HG02970 (cell line): ENCODE measurements at regions not wholly inside any gene's neighbourhood (a gene's known extent, or its start where the extent isn't known, plus 50 kb on each side); places are given as distances from the start of the nearest gene placed in this dataset.
"Not testable (repeated sequence)": the region's sequence is repeated elsewhere in the genome, so short reads cannot be mapped to it uniquely, and the experiment has no call there.

Source experiments
- ATAC-seq: cut with Tn5 transposase; IDR thresholded peaks from one replicate; pipeline ENCODE4 v1.9.1; 2021; ENCODE audit warnings: mild to moderate bottlenecking, moderate library complexity, moderate number of reproducible peaks; ENCODE audit not compliant: unreplicated experiment, low FRiP score

DNA sequence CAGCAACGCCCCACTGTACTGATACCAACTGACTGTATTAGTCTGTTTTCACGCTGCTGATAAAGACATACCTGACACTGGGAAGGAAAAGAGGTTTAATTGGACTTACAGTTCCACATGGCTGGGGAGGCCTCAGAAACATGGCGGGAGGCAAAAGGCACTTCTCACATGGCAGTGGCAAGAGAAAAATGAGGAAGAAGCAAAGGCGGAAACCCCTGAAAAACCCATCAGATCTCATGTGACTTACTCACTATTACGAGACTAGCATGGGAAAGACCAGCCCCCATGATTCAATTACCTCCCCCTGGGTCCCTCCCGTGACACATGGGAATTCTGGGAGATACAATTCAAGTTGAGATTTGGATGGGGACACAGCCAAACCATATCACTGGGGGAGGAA is 110.0 kb upstream of the LNX1 start:
- not testable (repeated sequence) for ATAC-seq

DNA sequence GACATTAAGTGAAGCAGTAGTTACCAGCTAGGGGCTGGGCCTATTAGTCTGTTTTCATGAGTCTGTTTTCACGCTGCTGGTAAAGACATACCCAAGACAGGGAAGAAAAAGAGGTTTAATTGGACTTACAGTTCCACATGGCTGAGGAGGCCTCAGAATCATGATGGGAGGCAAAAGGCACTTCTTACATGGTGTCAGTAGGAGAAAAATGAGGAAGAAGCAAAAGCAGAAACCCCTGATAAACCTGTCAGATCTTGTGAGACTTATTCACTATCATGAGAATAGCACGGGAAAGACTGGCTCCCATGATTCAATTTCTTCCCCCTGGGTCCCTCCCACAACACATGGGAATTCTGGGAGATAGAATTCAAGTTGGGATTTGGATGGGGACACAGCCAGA is 108.0 kb upstream of the LNX1 start:
- not testable (repeated sequence) for ATAC-seq

DNA sequence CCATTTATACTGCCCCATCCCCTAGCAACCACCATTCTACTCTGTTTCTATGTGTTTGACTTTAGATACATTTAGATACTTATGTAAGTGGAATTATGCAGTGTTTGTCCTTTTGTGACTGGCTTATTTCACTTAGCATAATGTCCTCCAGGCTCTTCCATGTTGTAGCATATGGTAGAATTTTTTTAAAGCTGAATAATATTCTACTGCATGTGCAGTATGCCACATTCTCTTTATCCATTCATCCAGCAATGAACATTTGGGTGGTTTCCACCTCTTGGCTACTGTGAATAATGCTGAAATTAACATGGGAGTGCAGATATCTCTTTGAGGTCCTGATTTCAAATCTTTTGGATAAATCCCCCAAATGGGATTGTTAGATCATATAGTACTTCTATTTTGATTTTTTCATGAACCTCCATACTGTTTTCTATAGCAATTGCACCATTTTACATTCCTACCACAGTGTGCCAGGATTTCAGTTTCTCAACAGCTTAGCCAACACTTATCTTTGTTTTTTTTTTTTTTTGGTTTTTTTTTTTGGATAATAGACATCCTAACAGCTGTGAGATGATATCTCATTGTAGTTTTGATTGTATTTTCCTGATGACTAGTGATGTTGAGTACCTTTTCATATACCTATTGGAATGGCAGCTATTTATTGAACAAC is 105.9 kb upstream of the LNX1 start:
- ATAC-seq: no peak

DNA sequence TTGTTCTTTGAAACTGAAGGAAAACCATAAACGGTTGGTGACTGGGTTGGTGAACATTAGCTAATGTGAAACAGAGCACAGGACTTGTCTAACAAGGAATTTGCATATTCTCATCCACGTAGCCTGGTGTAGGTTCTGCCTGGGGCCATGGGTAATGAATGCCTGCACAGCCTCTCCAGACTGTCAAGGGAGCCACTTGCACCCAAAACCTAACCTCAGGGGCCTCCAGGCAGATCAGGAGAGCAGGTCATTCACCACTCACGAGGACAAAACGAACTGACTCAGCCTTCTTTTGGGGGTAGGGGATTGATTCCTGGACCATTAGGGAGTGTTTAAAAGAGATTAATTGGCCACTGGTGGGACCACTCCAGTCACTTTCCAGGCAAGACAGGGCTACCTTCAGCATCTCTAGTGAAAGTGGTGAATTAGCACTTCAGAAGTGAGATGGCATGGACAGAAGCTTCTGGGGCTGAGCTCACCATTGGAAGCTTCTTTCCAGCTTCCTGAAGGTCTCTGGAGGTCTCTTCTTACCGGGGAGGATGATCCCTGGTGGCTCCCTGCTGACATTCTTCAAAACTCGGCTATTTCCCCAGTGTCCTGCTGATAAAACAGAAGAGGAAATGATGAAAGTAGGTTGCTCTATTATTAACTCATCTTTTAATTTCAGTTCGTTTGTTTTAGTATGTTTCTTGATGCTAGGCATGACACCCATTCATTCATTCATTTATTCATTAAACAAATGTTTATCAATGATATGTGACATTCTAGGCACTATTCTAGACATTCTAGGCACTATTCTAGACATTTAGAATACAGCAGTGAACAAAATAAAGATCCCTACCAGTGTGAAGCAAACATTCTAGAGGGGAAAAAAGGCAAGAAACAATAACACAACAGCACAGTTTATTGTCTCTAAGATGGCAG is 104.5 kb upstream of the LNX1 start:
- no peak for ATAC-seq

DNA sequence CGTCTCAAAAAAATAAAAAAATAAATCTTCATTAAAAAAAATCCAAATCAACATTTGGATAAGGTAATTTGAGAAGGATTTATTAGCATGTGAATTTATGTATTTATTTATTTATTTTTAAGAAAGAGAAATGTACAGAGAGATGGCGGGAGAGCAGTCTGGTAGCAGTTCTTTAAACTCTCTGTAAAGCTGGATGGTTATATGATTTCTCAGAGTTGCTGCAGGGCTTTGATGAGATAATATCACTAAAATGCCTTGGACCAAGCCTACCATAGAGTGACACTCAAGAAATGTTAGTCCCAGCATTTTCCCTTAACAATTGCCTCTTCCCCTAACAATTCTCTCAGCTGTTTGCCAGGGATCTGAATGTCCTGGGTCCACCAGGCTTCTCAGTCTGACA is 103.4 kb upstream of the LNX1 start:
- no peak for ATAC-seq

DNA sequence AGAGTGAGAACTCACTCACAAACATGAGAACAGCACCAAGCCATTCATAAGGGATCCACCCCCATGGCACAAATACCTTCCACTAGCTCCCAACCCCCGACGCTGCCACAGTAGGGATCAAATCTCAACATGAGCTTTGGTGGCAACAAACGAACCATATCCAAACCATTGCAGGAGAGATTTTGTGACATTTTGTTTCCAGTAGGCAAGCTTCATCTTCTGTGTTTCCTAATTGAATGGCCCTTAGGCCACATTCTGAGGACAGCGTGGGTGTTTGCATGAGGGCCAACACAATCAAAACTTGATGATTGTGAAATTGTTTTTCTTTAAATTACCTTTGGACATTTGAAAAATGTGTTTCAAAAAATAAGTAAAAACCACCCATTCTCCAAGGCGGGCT is 102.6 kb upstream of the LNX1 start:
- no peak for ATAC-seq

DNA sequence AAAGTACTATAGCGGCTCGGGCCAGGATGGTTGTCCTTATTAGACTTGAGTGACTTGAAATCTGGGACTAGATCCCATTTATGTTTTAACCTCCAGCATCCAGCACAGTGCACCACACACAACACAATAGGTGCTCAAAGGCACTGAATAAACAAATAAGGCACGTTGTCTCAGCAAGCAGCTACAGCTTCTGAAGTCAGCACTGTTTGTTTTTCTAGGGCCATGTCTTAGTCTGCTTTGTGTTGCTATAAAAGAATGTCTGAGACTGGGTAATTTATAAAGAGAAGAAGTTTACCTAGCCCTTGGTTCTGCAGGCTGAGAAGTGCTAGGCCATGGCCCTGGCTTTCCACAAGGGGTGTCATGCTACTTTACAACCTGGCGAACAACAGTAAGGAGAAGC is 102.1 kb upstream of the LNX1 start:
- no peak for ATAC-seq

DNA sequence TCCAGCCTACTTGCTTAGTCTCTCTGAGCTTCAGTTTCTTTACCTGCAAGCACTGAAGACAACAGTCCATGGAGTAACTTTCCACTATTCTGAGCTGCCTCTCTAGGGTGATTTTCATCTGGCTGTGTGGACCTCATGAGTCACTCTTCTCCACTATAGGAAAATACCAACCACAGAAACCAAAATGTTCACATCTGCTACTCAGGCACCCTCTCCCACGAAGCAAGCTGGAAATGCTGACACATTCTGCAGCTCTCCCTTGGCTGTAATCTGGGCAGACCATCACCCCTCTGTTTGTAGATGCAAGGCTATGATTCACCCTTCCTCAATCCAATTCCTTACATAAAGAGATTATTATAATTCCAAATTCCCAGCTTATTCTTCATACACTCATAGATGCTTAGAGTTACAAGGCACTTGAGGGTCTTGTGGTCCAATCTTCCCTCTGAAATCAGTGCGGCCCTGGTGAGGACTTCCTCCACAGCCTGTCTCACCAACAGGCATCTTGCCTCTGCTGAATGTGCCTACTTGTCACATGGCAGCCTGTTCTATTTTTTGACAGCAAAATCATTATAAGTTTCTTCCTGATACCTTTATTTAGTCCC is 97.0 kb upstream of the LNX1 start:
- no peak for ATAC-seq

DNA sequence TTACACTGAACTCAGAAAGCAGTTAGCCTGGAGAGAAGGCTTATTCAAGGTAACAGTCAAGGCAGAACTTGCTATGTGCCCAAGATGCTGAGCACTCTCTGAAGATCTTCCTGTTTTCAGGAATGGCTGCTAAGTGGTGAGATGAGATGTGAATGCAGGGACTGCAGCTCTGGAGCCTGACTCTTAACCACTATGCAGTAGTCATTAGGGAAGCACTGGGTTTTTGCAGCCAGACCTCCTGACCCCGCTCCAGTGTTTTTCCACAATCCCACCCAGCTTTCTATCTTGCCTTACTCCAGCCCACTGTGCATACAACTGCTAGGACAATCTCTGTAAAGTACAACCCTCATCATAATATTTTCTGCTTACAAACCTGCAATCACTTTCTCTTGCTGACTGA is 95.2 kb upstream of the LNX1 start:
- no peak for ATAC-seq

DNA sequence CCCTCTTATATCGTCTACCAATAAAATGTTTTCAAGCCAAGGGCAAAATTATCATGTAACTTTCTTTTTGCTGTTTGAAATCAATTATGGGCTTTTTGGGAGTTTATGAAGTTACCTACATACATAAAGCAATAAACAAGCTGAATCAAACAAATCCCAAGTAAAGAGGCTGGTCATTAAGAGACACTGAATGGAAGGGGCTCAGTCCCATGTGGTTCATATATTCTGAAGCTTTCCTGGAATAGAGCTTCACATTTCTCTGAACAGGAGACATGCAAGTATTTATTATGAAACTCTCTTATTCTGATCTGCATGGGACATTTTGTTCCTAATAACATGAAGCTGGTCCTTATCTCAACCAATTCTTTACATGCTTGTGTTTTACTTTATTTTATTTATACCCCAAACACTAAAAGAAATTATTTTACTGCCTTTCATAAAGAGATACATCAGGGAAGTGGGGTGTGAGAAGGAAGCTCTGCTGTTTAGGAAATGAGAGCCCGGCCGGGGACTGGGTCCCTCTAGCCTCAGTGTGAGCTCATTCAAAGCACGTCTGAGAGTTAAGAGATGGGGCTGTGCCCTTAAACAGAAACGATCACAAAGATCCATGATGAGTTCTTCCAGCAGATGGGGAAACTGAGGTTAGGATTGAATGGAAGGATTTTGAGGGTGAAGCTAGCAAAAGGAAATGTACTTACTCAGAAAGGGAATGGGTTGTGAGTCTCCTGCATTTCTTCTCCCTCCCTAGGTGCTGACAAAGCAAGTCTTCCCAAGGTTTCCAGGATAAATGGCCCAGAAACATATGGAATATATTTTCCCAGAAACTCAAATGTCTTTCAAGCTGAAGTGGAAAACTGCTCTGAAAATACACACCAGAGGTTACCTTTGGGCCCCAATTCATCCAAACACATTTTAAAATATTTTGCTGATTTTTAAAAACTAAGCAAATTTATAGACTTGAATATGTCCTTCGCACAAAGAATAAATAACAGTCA is 93.1 kb upstream of the LNX1 start:
- no peak for ATAC-seq

DNA sequence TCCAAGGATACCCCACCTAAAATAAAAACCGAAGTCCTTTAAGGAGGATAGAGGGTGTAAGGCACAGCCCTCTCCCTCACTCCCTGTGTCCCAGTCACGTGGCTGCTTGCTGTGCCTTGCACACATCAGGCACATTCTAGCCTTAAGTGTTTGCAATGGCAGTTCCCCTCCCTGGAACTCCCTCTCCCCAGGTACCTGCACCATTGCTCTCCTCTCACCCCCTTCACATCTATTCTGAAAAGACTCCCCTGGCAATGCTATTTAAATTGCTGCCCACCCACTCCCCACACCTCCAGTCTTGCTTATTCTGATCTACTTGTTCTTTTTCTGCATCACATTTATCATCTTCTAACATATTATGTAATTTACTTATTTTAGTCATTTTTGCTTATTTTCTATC is 91.6 kb upstream of the LNX1 start:
- ATAC-seq: no peak

DNA sequence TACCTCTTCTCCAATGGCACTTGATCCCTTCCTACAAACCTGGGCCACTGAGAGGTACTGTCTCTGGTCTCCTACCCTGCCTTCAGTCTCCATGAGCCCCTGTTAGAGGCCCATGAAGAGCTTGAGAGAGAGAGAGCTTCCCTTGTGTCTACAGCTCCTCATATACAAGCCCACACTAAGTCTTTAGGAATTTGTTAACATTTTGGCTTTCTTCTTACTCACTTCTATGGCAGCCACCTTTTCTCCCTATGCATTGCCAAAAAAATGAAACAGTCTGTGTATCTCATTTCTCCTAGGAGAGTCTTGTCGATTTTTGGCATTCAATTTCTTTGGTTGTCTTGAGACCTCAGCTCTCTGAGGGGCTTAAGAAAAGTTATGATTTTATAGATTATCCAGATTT is 90.9 kb upstream of the LNX1 start:
- ATAC-seq: no peak

DNA sequence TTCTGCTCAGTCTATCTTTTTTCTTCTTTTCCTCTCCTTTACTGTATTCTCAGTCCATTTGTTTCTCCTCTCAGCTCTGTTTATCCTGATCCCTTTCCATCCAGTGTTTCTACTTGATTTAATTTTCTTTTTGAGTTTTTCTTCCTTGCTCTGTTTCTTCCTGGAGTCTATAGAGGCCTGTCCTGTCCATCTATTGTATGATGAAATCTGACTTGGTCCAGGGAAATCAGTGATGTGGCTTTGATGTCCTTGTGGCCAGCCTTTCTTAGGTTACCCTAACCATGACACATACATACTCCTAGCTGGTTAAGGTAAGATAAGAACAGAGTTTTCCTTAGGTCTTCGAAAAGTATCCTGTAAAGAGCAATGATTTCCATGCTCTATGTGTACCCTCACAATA is 89.3 kb upstream of the LNX1 start:
- no peak for ATAC-seq

DNA sequence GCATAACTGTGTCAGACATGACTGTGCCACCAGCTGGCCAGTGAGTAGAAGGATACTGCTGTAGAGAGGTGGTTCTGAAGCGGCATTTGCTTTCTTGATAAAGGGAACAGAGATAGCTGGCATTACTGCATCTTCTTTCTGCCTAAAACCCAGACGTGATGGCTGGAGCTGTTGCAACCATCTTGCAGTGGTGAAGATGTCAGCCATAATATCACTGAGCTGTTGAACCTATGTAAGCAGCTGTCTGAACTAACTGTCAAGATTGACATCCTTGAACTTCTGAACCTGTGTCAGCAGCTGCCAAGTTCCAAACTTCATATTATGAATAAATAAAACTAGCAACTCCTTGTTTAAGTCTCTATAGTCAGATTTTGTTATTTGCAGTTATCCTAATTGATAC is 88.9 kb upstream of the LNX1 start:
- no peak for ATAC-seq

DNA sequence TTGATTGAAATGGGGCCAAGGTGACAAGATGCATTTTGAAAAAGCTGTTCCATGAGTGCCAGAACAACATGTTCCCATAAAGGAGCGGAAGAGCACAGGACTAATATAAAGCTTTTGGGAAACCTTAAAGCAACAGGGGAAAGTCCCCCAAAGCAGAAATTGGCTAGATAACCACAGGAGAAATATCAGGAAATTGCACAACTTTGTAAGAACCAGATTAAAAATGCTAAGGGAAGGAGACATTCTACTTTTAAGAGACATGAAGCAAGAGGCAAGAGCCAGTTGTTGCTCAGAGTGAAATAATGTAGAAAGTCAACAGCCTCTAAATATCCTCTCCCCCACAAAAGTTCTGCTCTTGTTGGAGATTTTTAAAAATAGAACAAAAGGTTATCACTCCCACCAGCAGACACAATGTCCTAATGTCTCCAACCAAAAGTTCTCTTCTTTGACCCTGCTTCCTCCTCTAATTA is 85.2 kb upstream of the LNX1 start:
- ATAC-seq: no peak

DNA sequence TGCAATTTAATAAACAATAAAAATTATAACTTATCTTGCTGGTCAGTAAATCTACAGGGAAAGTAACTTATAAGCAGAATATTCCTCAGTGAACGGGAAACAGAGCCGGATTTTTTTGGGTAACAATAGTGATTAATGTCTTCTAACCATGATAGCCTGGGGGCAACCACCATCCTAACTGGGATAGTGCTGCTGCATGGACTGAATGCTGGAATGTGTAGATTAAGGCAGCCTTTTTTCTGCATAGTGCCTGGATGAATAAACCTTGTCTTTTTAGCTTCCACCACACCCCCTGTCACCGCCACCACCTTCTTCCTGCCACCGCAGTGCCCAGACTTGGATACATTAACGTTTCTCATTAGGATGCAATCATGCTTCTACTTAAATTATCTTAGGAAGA is 83.6 kb upstream of the LNX1 start:
- no peak for ATAC-seq

DNA sequence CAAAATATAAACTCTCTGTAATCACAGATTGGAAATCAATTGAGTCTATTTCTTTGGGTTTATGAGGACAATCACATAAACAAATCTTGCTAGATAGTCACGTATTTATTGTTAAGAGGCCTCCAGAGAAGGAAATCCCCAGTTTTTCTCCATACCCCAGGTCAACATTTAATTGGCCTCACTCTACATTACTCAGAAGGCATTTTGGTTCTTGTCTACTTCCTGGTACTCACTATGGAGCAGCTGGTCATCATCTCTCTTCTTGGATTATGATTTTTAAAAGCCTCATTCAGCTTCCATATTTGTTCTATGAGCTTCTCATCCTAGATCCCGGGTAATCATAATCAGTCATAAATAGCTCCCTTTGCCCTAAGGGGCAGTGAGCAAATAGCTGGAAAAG is 81.6 kb upstream of the LNX1 start:
- no peak for ATAC-seq

DNA sequence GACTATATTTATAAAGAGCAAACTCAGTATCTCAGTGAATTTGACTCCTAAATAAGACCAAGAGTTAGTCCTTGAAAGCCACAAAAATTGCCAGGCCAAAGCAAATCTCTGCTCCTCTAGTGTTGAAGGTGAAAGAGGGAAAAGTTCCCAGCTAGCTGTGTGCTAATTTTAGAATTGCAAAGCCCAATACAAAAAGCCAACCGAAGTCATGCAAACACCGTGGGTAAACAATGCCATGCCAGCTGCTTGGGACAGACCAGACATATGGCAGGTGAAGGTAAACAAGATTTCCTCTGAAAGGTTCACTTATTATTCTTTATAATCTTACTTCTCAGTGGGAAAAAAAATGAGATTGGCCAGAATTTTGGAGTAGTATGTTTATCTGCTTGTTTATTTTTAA is 80.5 kb upstream of the LNX1 start:
- ATAC-seq: no peak

DNA sequence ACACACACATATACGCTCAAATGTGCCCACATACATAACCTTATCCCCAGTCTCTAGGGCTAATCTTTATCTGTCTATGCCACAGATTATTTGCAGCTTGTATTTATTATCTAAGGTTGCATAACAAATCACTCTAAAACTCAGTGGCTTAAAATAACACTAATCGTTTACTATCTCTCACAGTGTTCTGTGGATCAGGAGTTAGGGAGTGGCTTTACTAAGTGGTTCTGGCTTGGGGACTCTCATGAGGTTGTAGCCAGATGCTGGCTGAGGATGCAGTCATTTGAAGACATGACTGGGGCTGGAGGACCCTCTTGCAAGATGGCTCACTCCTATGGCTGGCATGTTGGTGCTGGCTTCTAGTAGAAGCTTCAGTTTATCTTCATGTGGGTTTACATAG is 68.5 kb upstream of the LNX1 start:
- ATAC-seq: no peak

DNA sequence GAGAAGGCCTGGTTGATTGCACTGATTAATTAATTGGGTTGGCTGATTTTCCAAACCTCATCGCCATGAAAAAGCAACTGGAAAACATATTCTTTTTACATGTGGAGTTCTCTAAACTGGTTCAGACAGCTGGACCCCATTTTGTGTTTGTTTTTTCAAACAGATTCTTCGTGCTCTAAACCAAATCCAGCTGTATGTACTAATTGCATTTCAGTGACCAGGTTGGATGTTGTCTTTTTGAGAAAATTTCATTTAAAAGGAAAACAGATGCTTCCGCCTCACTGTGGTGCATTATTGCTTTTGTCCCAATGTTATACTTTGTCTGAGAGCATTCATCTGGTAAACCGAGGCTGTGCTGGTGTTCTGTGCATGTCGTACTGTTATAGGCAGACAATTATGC is 67.8 kb upstream of the LNX1 start:
- ATAC-seq: no peak
